NT2/D1 (cell line): ENCODE measurements at regions not wholly inside any gene's neighbourhood (a gene's known extent, or its start where the extent isn't known, plus 50 kb on each side); places are given as distances from the start of the nearest gene placed in this dataset.

Experiments
- DNase-seq: peaks from one replicate; pipeline ENCODE4 v3.0.0-alpha.2; 2011; ENCODE audit warnings: low read depth, low spot score
- H3K27me3 ChIP-seq: 2 replicates; pipeline ENCODE4 v1.6.0; 2011; ENCODE audit warnings: mild to moderate bottlenecking; ENCODE audit not compliant: insufficient read length, insufficient read depth
- H3K36me3 ChIP-seq: 2 replicates; pipeline ENCODE4 v1.6.1; 2011; ENCODE audit warnings: mild to moderate bottlenecking, low read length, mixed read lengths; ENCODE audit not compliant: insufficient read depth, insufficient read length
- H3K4me1 ChIP-seq: 2 replicates; pipeline ENCODE4 v1.5.1; 2011; ENCODE audit not compliant: insufficient read depth, insufficient read length
- H3K4me3 ChIP-seq: 2 replicates; pipeline ENCODE4 v1.5.1; 2011; ENCODE audit warnings: low read depth; ENCODE audit not compliant: insufficient read length
- H3K9ac ChIP-seq: 2 replicates; pipeline ENCODE4 v1.6.0; 2011; ENCODE audit warnings: low read depth; ENCODE audit not compliant: insufficient read length
- H3K9me3 ChIP-seq: 2 replicates; pipeline ENCODE4 v1.5.1; 2011; ENCODE audit warnings: mild to moderate bottlenecking, low read length; ENCODE audit not compliant: insufficient read depth
- SUZ12 ChIP-seq: IDR thresholded peaks from 2 replicates; pipeline ENCODE4 v1.6.1; 2011; ENCODE audit not compliant: insufficient read length, insufficient read depth; ENCODE audit errors: extremely low read depth
- YY1 ChIP-seq: IDR thresholded peaks from 2 replicates; pipeline ENCODE4 v1.6.1; 2011; ENCODE audit not compliant: insufficient read length, insufficient read depth
- ZNF274 ChIP-seq: IDR thresholded peaks from 2 replicates; pipeline ENCODE4 v1.6.1; 2011; ENCODE audit warnings: mild to moderate bottlenecking, low read depth, low read length

DNA sequence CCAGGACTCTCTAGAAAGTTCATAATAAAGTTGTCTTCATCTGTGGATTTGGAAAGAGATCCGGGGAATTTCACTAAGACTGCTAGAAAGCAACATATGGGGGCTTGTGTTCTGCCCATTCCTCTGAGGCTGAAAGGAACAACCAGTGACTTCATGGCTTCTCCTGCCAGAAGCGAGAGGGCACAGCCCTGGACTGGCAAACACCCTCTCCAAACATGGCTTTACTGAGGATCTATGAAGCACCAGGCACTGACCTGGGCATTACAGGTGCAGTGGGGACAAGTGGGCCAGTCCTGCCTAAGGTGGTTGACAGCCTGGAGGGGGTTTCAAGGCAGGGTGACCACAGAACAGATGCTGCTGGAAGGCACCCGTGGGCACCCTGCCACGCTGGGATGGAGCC, 185.8 kb upstream of the GPR26 start:
- Histone ChIP-seq H3K9me3 (no peaks in the 10 kb centered on the region), H3K4me1 (no peaks in the 10 kb centered on the region), H3K27me3 (no peaks in the 10 kb centered on the region), H3K9ac (no peak overlapping the region), H3K4me3 (no peak overlapping the region), H3K36me3 (no peaks in the 10 kb centered on the region)
- TF ChIP-seq SUZ12 (no peak), YY1 (no peak)
- no peak for DNase-seq

DNA sequence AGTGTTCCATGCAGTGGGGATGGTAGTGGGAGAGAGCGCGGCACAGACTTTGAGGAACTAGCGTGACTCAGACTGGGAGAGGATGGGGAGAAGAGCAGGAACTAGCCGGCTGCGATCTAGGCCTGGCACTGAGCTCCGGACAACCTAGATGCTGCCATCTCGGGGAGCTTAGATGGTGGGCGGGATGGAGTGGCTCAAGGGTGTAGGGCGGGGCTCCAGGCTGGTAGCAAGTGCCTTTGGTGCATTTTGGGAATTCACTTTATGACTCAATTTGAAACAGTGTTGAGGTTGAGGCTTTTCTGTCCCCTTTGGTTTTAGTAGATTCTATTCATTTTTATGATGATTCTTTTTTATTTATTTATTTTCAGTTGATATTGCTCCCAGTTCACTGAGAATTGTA, 185.3 kb upstream of the GPR26 start:
- TF ChIP-seq YY1 = no peak
- TF ChIP-seq SUZ12 = no peak
- no peak for TF ChIP-seq ZNF274
- H3K9ac ChIP-seq = no peak overlapping the region
- H3K36me3 ChIP-seq = no peaks in the 10 kb centered on the region
- H3K4me1 ChIP-seq = no peaks in the 10 kb centered on the region
- H3K4me3 ChIP-seq = no peak overlapping the region
- no peaks in the 10 kb centered on the region for H3K27me3 ChIP-seq
- no peaks in the 10 kb centered on the region for H3K9me3 ChIP-seq
- no peak for DNase-seq

DNA sequence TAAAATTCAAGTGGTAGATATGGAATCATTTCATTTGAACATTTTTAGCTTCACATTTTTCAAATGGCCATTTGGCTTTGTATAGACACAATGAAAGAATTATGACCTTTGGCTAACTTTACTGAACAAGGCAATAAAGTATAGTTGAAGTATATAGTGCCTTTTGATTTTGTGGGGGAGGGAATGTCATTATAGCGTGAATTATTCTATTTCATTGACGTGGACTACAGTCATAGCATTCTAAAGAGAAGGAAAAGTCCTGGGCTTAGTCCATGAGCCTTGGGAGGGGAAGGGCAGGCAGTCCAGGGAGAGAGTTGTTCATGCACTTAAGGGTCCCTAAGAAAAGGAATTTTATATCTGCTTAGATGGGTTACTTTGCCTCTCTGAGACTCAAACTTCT, 181.4 kb upstream of the GPR26 start:
- Histone ChIP-seq H3K36me3 (no peaks in the 10 kb centered on the region), H3K9ac (no peak overlapping the region), H3K27me3 (no peaks in the 10 kb centered on the region), H3K4me1 (no peaks in the 10 kb centered on the region), H3K4me3 (no peak overlapping the region), H3K9me3 (no peaks in the 10 kb centered on the region)
- DNase-seq = no peak
- no peak for TF ChIP-seq ZNF274

GRCh38 chr10:123485341-123485960, 180.7 kb upstream of the GPR26 start:
- DNase-seq = no peak
- no peaks in the 10 kb centered on the region for H3K27me3 ChIP-seq
- H3K36me3 ChIP-seq = no peaks in the 10 kb centered on the region
- H3K4me3 ChIP-seq = no peak overlapping the region
- TF ChIP-seq ZNF274 (no peak), SUZ12 (no peak), YY1 (no peak)
- no peaks in the 10 kb centered on the region for H3K4me1 ChIP-seq
- H3K9me3 ChIP-seq = no peaks in the 10 kb centered on the region
- H3K9ac ChIP-seq = no peak overlapping the region

- Histone ChIP-seq H3K36me3 (no peaks in the 10 kb centered on the region), H3K4me1 (no peaks in the 10 kb centered on the region), H3K4me3 (no peak overlapping the region), H3K9me3 (no peaks in the 10 kb centered on the region), H3K9ac (no peak overlapping the region), H3K27me3 (no peaks in the 10 kb centered on the region)
- no peak for DNase-seq
- TF ChIP-seq ZNF274 = no peak
- no peak for TF ChIP-seq SUZ12
- no peak for TF ChIP-seq YY1
These were observed 177.7 kb upstream of the GPR26 start for GRCh38 chr10:123488436-123488835.

DNA sequence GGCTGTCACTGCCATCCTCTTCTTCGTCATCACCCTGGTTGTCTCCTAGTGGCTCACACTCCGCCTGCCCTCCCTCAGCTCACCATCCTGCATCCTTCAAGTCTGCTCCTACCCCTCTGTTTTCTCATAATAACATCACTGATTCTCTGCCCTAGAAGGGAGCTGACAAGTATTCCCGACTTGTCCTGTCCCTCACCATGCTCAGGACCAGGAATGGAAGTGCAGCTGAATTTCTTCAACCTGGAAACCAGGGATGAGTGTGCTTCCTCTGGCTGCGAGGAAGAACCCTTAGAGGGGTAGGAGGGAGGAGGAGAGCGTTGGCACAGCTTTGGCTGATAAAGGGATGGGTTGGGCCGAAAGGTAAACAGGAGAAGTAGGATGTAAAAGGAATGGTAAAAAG, 174.8 kb upstream of the GPR26 start:
- TF ChIP-seq SUZ12 (no peak), YY1 (no peak), ZNF274 (no peak)
- H3K27me3 ChIP-seq = no peaks in the 10 kb centered on the region
- no peaks in the 10 kb centered on the region for H3K36me3 ChIP-seq
- no peaks in the 10 kb centered on the region for H3K4me1 ChIP-seq
- no peaks in the 10 kb centered on the region for H3K9me3 ChIP-seq
- no peak overlapping the region for H3K4me3 ChIP-seq
- no peak overlapping the region for H3K9ac ChIP-seq
- DNase-seq = no peak

DNA sequence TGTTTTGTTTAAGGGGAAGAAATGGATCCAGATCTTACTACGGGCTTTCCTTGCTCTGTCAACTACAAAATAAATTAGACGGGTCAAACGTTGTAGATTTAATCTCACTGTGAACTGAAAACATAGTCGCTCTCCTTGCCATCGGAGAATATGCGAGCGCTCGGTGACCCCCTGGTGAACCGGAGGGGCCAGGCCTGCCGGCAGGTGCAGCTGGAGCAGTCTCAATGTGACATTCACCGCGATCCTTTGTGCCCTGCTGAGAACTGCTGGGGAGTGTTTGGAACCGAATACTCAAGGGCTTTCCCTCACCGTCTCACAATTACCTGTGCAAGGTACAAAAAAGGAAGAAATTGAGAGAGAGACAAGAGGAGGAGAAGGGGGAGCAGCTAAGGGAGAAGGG, 174.1 kb upstream of the GPR26 start:
- no peak for DNase-seq
- TF ChIP-seq SUZ12 = no peak
- no peaks in the 10 kb centered on the region for H3K27me3 ChIP-seq
- H3K4me1 ChIP-seq = no peaks in the 10 kb centered on the region
- no peaks in the 10 kb centered on the region for H3K9me3 ChIP-seq
- H3K9ac ChIP-seq = no peak overlapping the region
- H3K36me3 ChIP-seq = no peaks in the 10 kb centered on the region
- H3K4me3 ChIP-seq = no peak overlapping the region

GRCh38 chr10:123494301-123494808, 171.8 kb upstream of the GPR26 start:
- Histone ChIP-seq H3K4me3 (no peak overlapping the region), H3K36me3 (no peaks in the 10 kb centered on the region), H3K4me1 (no peaks in the 10 kb centered on the region), H3K9ac (no peak overlapping the region), H3K9me3 (no peaks in the 10 kb centered on the region), H3K27me3 (no peaks in the 10 kb centered on the region)
- TF ChIP-seq ZNF274 = no peak
- no peak for TF ChIP-seq SUZ12
- no peak for DNase-seq
